ENCODE measurements at regions not wholly inside any gene's neighbourhood (a gene's known extent, or its start where the extent isn't known, plus 50 kb on each side); places are given as distances from the start of the nearest gene placed in this dataset.

- FAIRE-seq = no peak
- TF ChIP-seq POLR2A (IDR thresholded peaks at IDR 0.05; ENCODE audit: low read depth, low read length) = no peak
Observed at GRCh38 chr22:27148886-27149470, 491.6 kb downstream of the MIAT start.

GRCh38 chr22:27149921-27150543, 492.6 kb downstream of the MIAT start:
- DNase-seq (ENCODE audit: insufficient read length, low spot score) = no peak
- FAIRE-seq = no peak
- TF ChIP-seq POLR2A (IDR thresholded peaks at IDR 0.05; ENCODE audit: low read depth, low read length) = no peak

More at GRCh38 chr22:27148886-27149470, 491.6 kb downstream of the MIAT start:
- DNase-seq (ENCODE audit: insufficient read length, low spot score) = no peak

GRCh38 chr22:27150544-27150941, 493.2 kb downstream of the MIAT start:
- TF ChIP-seq POLR2A (IDR thresholded peaks at IDR 0.05; ENCODE audit: low read depth, low read length) = no peak

GRCh38 chr22:27151407-27151806, 494.0 kb downstream of the MIAT start:
- DNase-seq (ENCODE audit: insufficient read length, low spot score) = no peak
- no peak for TF ChIP-seq POLR2A (IDR thresholded peaks at IDR 0.05; ENCODE audit: low read depth, low read length)
- no peak for FAIRE-seq

More at GRCh38 chr22:27150544-27150941, 493.2 kb downstream of the MIAT start:
- FAIRE-seq = no peak
- DNase-seq (ENCODE audit: insufficient read length, low spot score) = no peak

DNA sequence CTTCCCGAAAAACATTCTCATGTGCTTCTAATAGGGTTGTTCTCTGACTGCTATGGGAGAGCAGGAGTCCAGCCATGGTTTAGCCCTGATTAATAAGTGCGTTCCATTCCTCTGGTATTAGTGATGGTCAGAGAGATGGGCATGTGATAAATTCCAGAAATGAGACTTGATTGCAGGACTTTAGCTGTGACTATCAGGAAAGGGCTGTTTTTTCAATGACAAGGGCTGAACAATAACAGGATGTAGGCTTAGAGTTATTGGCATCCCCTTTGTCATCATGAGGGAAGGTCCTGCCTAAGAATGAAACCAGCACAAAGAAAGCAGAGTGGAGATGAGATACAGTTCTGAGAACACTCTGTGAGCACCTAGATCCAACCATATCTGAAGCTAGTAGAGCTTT, 494.6 kb downstream of the MIAT start:
- FAIRE-seq (no peak), DNase-seq (ENCODE audit: insufficient read length, low spot score) (no peak)
- TF ChIP-seq POLR2A (IDR thresholded peaks at IDR 0.05; ENCODE audit: low read depth, low read length) = no peak

- TF ChIP-seq POLR2A (IDR thresholded peaks at IDR 0.05; ENCODE audit: low read depth, low read length) = no peak
- no peak for FAIRE-seq
- no peak for DNase-seq (ENCODE audit: insufficient read length, low spot score)
Observed at GRCh38 chr22:27152883-27153282, 495.5 kb downstream of the MIAT start.

DNA sequence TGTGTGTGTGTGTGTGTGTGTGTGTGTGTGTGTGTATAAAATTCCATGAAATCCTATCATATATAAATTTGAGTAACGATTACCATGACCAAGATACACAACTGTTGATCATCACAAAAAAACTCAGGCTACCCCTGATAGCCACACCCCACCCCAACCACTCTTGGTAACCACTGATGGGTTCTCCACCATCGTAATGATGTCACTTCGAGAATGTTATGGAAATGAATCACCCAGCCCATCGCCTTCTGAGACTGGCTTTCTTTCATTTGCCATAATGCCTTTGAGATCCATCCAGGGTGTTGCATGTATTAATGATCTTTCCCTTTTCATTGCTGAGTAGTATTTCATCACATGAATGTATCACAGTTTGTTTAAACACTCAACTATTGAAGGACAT, 496.0 kb downstream of the MIAT start:
- no peak for TF ChIP-seq POLR2A (IDR thresholded peaks at IDR 0.05; ENCODE audit: low read depth, low read length)
- FAIRE-seq (no peak), DNase-seq (ENCODE audit: insufficient read length, low spot score) (no peak)

GRCh38 chr22:27154717-27155116, 497.3 kb downstream of the MIAT start:
- DNase-seq (ENCODE audit: insufficient read length, low spot score) (no peak), FAIRE-seq (no peak)
- no peak for TF ChIP-seq POLR2A (IDR thresholded peaks at IDR 0.05; ENCODE audit: low read depth, low read length)

DNA sequence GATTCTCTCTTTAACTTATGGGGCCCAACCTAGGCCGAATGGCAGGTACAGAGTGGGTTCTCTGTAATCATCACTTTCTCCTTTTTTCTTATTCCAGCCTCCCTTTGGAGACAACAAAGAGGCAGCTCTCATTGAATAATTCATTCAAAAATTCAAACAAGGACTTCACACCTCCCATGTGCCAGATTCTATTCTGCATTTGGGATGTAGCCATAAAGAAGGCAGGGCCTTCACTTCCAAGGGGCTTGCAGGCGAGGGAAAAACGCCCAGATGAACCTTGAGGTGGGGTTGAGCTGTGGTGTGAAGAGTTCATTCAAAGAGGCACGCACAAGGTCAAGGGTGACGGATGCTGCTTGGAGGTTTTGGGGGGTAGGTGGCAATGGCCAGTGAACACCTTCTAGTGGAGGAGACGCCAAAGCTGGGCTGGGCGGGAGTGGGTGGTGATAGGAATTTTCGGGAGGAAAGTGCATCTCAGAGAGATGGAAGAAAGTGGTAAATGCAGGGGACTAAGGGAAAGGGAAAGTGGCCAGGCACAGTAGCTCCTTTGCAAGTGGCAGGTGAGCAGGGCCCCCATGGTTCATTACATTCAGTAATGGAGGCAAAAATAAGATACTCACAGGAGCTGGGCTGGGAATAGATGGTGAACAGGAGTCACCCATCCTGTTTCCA, 499.6 kb downstream of the MIAT start:
- DNase-seq (ENCODE audit: insufficient read length, low spot score) (no peak), FAIRE-seq (no peak)
- no peak for TF ChIP-seq POLR2A (IDR thresholded peaks at IDR 0.05; ENCODE audit: low read depth, low read length)

DNA sequence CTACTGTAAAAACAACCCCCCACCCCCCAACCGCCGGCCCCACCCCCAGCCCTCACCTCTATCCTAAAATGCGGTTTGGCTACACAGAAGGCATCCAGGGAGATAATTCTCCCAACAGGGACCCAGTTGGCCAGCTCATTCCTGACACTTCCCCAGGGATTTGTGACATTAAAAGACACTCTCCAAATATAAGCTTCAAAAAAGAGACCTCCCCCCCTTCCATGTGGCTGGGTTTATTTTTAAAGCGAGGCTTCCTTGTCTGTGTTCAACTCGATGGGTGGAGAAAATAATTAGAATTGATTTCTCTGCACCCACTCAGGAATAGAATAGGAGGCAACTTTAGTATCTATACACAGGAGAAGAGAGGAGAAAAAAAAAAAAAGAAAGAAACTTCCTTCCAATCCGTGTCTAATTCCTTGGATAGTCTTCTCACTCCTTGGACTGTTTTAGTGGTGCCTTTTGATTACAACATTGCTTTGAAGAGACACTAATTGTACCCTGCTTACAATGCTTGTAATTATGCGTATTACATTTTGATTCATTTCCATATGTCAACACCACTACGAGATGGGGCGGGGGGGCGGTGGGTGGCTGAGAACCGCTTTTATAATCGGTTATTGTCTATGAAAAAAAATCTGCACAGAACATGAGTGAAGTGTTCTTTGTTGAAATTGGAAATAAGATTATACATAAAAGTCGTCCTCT, 500.4 kb downstream of the MIAT start:
- DNase-seq (ENCODE audit: insufficient read length, low spot score) (no peak), FAIRE-seq (no peak)
- no peak for TF ChIP-seq POLR2A (IDR thresholded peaks at IDR 0.05; ENCODE audit: low read depth, low read length)

GRCh38 chr22:27159016-27159415, 501.6 kb downstream of the MIAT start:
- DNase-seq (ENCODE audit: insufficient read length, low spot score) (no peak), FAIRE-seq (no peak)
- no peak for TF ChIP-seq POLR2A (IDR thresholded peaks at IDR 0.05; ENCODE audit: low read depth, low read length)

DNA sequence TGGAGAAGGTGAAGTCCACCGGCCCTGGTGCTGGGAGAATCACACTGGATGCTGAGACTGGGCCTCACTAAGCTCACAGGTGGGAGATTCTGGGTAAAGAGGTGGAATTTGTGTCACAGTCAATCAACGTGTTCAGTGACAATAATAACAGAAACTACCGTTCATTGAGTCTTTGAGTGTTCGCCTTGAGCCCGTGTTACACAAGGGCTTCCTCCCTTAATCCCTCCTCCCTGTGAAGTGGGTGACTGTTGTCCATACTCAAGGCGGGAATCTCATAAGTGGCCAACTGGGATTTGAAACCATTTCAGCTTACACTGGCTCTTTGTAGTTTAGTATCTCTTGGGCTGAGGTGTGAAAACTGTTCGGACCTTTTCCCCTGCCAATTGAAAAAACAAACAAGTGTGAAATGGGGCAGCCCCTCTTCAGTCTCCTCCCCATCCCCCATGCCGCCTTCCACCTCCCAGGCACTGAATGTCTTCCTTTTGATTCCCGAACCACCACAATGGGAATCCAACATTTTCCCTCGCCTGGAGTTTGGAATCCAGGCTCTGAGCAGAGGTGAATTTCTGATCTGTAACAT, 502.4 kb downstream of the MIAT start:
- FAIRE-seq = no peak
- no peak for TF ChIP-seq POLR2A (IDR thresholded peaks at IDR 0.05; ENCODE audit: low read depth, low read length)
- no peak for DNase-seq (ENCODE audit: insufficient read length, low spot score)

GRCh38 chr22:27163162-27164137, 506.1 kb downstream of the MIAT start:
- FAIRE-seq (no peak), DNase-seq (ENCODE audit: insufficient read length, low spot score) (no peak)
- TF ChIP-seq POLR2A (IDR thresholded peaks at IDR 0.05; ENCODE audit: low read depth, low read length) = no peak
